Caki2 (cell line): ENCODE measurements at regions not wholly inside any gene's neighbourhood (a gene's known extent, or its start where the extent isn't known, plus 50 kb on each side); places are given as distances from the start of the nearest gene placed in this dataset.
"Not testable (repeated sequence)": the region's sequence is repeated elsewhere in the genome, so short reads cannot be mapped to it uniquely, and the experiment has no call there.

ENCODE experiments used
- DNase-seq: peaks from one replicate; pipeline ENCODE4 v3.0.0-alpha.2; 2015; ENCODE audit warnings: low read depth
- in situ Hi-C: cut with HindIII; loops from 2 replicates; pipeline ENCODE4 v1.10.0; 2016; ENCODE audit warnings: low sequenced_read_pairs, low pct_unique_long_range_greater_than_20kb, mixed read lengths

- in situ Hi-C loops: no loop called here
- DNase-seq: no peak
Observed at GRCh38 chr2:210730672-210731071, 174.3 kb downstream of the CPS1 start.

GRCh38 chr2:210746826-210747225 lies 190.4 kb downstream of the CPS1 start:
- in situ Hi-C loops, DNase-seq: not testable (repeated sequence)

GRCh38 chr2:210752532-210752931 lies 196.1 kb downstream of the CPS1 start:
- in situ Hi-C loops: no loop called here
- DNase-seq: no peak

GRCh38 chr2:210753386-210753785 lies 197.0 kb downstream of the CPS1 start:
- DNase-seq: no peak

GRCh38 chr2:210756855-210757254 lies 200.5 kb downstream of the CPS1 start:
- DNase-seq: no peak
- in situ Hi-C loops: no loop called here

More at GRCh38 chr2:210753386-210753785, 197.0 kb downstream of the CPS1 start:
- in situ Hi-C loops: no loop called here

GRCh38 chr2:210762604-210763588 lies 206.5 kb downstream of the CPS1 start:
- DNase-seq: no peak
- in situ Hi-C loops: no loop called here

- DNase-seq: no peak
- in situ Hi-C loops: no loop called here
Observed at GRCh38 chr2:210768329-210768910, 212.0 kb downstream of the CPS1 start.

GRCh38 chr2:210776756-210777155 lies 220.4 kb downstream of the CPS1 start:
- in situ Hi-C loops: no loop called here

GRCh38 chr2:210782222-210782621 lies 225.8 kb downstream of the CPS1 start:
- in situ Hi-C loops: no loop called here

More at GRCh38 chr2:210776756-210777155, 220.4 kb downstream of the CPS1 start:
- no peak for DNase-seq

GRCh38 chr2:210787831-210788230 lies 231.4 kb downstream of the CPS1 start:
- DNase-seq, in situ Hi-C loops: not testable (repeated sequence)

More at GRCh38 chr2:210782222-210782621, 225.8 kb downstream of the CPS1 start:
- no peak for DNase-seq

GRCh38 chr2:210792000-210792399 lies 235.6 kb downstream of the CPS1 start:
- in situ Hi-C loops: no loop called here
- no peak for DNase-seq

- no peak for DNase-seq
- in situ Hi-C loops: no loop called here
Observed at GRCh38 chr2:210795506-210795905, 239.1 kb downstream of the CPS1 start.

- no peak for DNase-seq
- in situ Hi-C loops: no loop called here
Observed at GRCh38 chr2:210798180-210798579, 241.8 kb downstream of the CPS1 start.

- no peak for DNase-seq
- in situ Hi-C loops: no loop called here
Observed at GRCh38 chr2:210814251-210815025, 258.0 kb downstream of the CPS1 start.

GRCh38 chr2:210816769-210817168 lies 260.4 kb downstream of the CPS1 start:
- in situ Hi-C loops: no loop called here
- DNase-seq: no peak

- in situ Hi-C loops: no loop called here
- DNase-seq: no peak
Observed at GRCh38 chr2:210818473-210818872, 262.1 kb downstream of the CPS1 start.

- in situ Hi-C loops: no loop called here
- DNase-seq: no peak
Observed at GRCh38 chr2:210833403-210833802, 277.0 kb downstream of the CPS1 start.

- in situ Hi-C loops: no loop called here
- no peak for DNase-seq
Observed at GRCh38 chr2:210839034-210839433, 282.6 kb downstream of the CPS1 start.

GRCh38 chr2:210839450-210839849 lies 283.1 kb downstream of the CPS1 start:
- no peak for DNase-seq
- in situ Hi-C loops: no loop called here
